Epithelial cell of prostate (primary cell): ENCODE measurements at regions not wholly inside any gene's neighbourhood (a gene's known extent, or its start where the extent isn't known, plus 50 kb on each side); places are given as distances from the start of the nearest gene placed in this dataset.
"Not testable (repeated sequence)": the region's sequence is repeated elsewhere in the genome, so short reads cannot be mapped to it uniquely, and the experiment has no call there.

Source experiments
- DNase-seq: peaks from one replicate; pipeline ENCODE4 v3.0.0-alpha.2; 2011; ENCODE audit warnings: low read depth, low spot score
- H3K27ac ChIP-seq: fragments of 450-650 bp; 2 replicates; pipeline ENCODE4 v1.5.1; 2017; ENCODE audit warnings: mild to moderate bottlenecking

- DNase-seq: no peak
- no peak overlapping the region for H3K27ac ChIP-seq
These were observed 127.5 kb upstream of the CHODL start for GRCh38 chr21:18117176-18117575.

DNA sequence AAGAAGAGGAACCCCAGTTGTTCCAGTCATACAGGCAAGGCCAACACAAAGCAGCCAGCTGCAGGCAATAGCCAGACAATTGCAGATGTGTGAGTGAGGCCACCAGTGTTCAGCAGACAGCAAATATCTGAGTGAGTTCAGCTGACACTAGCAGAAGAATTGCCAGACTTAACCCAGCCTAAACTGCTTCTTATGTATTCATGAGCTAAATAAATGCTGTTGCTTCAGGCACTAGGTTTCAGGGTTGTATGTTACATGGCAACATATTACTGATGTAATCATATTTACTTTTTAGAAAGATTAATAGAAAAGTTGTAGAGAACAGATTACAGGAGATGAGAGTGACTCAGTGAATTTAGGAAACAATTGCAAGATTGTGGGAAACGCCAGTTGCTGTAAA is 129.8 kb upstream of the CHODL start:
- H3K27ac ChIP-seq: no peak overlapping the region
- no peak for DNase-seq

DNA sequence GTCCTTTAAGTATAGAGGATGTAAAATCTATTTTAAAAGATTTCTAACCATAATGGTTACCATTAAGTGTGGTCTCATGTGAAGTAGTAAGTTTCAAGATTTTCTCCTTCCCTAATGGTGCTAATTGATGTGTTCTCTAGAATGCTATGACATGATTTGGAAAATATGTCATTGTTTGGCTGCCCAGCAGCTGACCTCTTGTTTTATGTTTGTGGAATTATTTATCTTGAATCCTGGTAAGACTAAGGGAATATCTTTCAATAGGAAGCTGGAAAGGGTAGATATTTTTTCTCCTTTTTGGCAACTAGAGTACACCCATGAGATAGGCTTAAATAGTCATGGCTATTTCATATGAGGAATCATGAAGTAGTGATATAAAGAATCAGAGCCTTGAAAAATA is 139.8 kb upstream of the CHODL start:
- no peak overlapping the region for H3K27ac ChIP-seq
- no peak for DNase-seq

- not testable (repeated sequence) for H3K27ac ChIP-seq, DNase-seq
These were observed 148.2 kb upstream of the CHODL start for GRCh38 chr21:18096413-18096812.

DNA sequence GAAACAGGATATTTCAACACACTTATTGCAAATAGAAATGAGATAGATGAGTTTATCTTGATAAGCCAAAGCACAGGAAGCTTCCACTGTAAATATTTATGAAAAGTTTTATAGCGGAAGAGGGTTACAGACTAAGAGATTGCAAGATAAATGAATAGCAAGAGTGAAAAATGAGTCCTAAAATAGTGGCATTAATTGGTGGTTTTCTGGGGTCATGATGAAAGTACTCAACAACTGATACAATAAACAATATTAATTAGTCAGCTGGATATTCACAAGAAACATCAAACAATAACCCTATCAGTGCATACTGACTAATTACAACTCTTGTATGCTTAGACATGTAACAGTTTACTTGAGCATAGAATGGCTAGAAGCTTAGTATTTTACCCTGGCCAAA is 154.8 kb upstream of the CHODL start:
- H3K27ac ChIP-seq: no peak overlapping the region
- DNase-seq: no peak

DNA sequence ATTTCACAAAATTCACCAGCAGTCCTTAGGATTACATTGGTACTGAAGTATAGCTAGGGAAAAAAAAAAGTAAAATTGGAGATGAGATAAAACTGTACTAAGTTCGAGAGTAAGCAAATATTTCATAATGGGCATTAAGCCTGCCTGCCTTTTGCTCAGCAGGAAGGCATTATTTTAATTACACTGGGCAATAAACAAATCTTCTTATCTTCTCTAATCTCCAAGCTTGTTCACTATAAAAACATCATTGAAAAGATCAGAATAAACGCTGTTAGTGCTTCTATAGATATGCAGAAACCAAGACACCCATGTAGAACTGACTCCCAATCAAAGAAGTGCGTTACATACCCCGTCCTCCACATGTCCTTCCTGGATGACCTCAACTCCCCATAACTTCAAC is 174.2 kb upstream of the CHODL start:
- no peak for DNase-seq
- no peak overlapping the region for H3K27ac ChIP-seq

GRCh38 chr21:18069875-18070274 is 174.8 kb upstream of the CHODL start:
- no peak for DNase-seq
- no peak overlapping the region for H3K27ac ChIP-seq

DNA sequence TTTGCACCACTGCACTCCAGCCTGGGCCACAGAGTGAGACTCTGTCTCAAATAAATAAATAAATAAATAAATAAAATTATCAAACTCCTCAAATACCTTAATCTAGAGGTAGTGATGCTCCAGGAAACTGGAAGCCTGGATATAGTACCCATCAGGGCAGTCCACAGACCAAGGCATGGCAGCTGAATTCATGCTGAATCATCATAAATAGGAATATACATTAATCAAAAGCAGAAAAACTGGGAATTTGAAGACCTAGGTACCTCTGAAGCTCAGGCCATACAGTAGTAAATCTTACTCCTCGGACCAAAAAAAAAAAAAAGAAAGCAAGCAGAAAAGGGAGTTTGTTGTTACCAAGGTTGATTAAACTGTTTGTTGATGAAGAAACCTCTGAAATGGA is 184.2 kb upstream of the CHODL start:
- no peak for DNase-seq
- no peak overlapping the region for H3K27ac ChIP-seq

- no peak for DNase-seq
- H3K27ac ChIP-seq: no peak overlapping the region
These were observed 185.8 kb upstream of the CHODL start for GRCh38 chr21:18058731-18059398.

DNA sequence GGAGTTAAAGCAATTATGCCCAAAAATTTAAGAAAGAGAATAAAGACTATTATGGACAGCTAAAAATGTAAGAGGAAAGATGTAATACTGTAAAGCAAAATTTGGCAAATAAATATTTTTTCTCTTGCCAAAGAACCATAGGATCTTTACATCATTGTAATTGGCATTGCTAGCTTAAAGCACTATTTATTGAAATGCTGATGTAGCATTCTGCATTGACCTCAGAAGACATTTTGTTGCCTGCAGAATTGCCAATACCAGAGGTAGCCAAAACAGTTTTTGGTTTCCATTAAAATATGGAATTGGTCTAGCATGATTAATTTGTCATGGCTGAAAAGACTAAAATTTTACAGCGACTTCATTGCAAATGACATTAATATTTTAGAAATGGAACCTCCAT is 191.5 kb upstream of the CHODL start:
- H3K27ac ChIP-seq: no peak overlapping the region

GRCh38 chr21:18049461-18049860 is 195.2 kb upstream of the CHODL start:
- DNase-seq: no peak
- H3K27ac ChIP-seq: no peak overlapping the region

More for the DNA sequence above, 191.5 kb upstream of the CHODL start:
- DNase-seq: no peak

DNA sequence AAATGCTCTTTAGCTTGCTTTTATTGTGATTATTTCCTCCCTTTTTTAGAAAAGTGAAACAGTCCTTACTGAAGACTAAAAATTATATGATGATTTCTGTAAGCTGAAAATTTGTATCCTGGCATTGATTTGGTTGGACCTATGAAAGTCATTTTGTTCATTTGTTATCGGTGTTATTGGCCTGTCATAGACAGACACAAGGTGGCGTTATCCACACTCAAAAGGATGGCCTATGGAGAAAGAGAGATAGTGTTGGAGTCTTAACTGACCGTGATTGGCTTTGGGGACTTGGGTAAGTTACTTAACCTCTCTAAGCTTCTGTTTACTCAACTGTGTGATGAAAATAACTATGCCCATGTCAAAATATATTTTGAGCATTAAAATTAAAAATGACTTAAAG is 203.6 kb upstream of the CHODL start:
- DNase-seq: no peak

DNA sequence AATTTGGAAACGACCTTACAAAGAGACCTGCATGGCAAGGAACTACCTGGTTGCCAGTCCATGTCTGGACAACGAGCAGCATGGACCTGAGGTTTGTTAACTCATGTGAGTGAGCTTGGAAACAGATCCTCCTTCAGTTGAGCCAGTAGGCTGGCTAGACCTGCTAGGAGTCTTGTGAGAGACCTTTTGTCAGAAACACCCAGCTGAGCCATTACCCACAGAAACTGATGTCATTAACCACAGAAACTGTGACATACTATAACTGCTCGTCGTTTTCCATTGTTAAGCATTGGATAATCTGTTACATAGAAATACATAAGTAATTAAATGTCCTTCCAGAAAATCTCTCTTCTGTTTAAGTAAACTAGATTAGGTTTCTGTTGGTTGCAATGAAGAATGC is 211.1 kb upstream of the C21orf91 start:
- peak overlapping the region; percentile 28 for H3K27ac ChIP-seq

More for the DNA sequence above, 203.6 kb upstream of the CHODL start:
- no peak overlapping the region for H3K27ac ChIP-seq

GRCh38 chr21:18026359-18026758 is 207.2 kb upstream of the C21orf91 start:
- no peak for DNase-seq
- no peak overlapping the region for H3K27ac ChIP-seq

More for the DNA sequence above, 211.1 kb upstream of the C21orf91 start:
- peak; percentile 27 for DNase-seq

DNA sequence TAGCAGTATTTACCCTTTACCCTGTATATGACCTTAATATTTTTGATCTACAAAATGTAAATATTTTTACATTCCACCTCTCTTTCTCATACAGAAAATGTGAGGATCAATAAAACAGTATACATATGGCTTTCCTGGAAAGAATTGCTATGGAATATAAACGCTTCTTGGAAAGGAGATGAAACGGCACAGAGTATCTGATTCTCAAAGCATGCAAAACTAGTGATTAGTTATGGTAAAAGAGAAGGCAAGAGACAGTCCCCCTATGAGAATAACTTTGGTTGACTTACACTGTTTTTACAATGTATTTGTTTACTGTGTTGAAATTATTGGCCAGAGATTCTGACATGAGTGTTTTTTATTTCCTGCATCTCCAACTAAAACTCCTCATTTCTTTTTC is 204.6 kb upstream of the C21orf91 start:
- DNase-seq: no peak
- H3K27ac ChIP-seq: no peak overlapping the region

DNA sequence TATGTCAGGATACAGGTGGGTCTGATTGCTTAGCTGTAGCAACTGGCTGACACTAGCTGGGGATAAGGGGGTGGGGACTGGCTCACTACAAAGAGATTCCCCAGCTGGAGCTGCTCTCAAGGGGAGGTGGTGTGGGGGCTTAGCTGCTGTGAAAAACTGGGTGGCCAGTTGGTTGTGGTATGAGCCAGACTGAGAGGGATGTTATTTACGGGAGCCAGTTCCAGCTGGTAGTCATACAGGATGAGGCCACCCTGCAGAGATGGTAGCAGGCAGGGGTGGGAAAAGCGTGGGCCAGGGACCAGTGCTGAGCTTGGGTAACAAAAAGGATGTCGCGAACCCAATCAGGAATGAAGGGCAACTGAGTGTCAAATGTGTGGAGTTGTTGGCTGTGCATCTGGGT is 204.0 kb upstream of the C21orf91 start:
- H3K27ac ChIP-seq: no peak overlapping the region
- DNase-seq: no peak

DNA sequence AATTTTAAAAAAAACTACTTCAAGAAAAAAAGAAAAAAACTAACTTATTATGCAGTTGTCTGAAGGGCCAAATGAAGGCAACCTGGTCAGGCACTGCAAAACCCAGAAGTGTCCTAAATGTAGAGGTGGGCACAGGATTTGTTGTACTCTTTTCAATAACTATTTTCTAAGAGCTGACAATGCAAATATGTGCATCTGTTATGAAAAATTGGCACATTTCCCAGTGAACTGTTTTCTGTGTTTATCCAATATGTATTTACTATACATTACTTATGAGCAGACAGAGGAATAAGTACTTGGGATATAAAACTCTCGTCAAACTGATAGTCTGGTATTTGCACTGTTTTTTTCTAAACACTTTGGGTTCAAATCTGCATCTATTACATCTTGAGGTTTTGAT is 188.0 kb upstream of the C21orf91 start:
- no peak overlapping the region for H3K27ac ChIP-seq
- no peak for DNase-seq

- no peak overlapping the region for H3K27ac ChIP-seq
- DNase-seq: no peak
These were observed 187.5 kb upstream of the C21orf91 start for GRCh38 chr21:18006691-18007090.

GRCh38 chr21:18002393-18002792 is 183.2 kb upstream of the C21orf91 start:
- no peak for DNase-seq
- no peak overlapping the region for H3K27ac ChIP-seq

- H3K27ac ChIP-seq: no peak overlapping the region
- DNase-seq: no peak
These were observed 182.0 kb upstream of the C21orf91 start for GRCh38 chr21:18000981-18001686.

- H3K27ac ChIP-seq, DNase-seq: not testable (repeated sequence)
These were observed 179.4 kb upstream of the C21orf91 start for GRCh38 chr21:17998599-17998998.

DNA sequence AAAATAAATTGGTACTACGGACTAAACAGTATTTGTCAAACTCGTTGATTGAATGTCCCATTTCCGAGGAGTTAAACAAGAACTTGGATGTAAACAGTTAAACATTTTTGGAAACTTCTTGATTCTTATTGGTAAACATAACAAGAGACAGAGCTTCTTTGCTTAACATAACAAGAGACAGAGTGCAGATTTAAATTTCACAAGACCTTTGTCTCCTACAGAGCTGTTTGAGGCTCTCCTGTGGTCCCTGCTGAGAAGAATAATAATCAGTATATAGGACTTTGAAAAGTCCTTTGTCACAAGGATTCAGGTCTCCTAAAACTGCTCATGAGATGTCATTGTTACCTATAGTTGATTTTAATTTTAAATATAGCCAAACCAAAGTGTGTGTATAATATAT is 170.6 kb upstream of the C21orf91 start:
- H3K27ac ChIP-seq: no peak overlapping the region
- DNase-seq: no peak
